ENCODE measurements at regions not wholly inside any gene's neighbourhood (a gene's known extent, or its start where the extent isn't known, plus 50 kb on each side); places are given as distances from the start of the nearest gene placed in this dataset.

DNA sequence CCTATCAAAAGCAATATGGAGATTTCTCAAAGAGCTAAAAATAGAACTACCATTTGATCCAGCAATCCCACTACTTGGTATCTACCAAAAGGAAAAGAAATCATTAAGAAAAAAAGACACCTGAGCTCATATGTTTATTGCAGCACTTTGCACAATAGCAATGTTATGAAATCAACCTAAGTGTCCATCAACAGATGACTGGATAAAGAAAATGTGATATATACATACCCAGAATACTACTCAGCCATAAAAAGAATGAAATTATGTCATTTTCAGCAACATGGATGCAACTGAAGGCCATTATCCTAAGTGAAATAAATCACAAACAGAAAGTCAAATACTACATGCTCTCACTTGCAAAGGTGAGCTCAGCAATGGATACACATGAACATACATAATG lies 1565.5 kb upstream of the RAG2 start:
- TF ChIP-seq EP300 (conservative IDR thresholded peaks at IDR 0.05; ENCODE audit: poor library complexity, severe bottlenecking) (no peak), POLR2AphosphoS5 (IDR thresholded peaks at IDR 0.05) (no peak), MXI1 (conservative IDR thresholded peaks at IDR 0.05; ENCODE audit: poor library complexity, severe bottlenecking) (no peak), TAF1 (IDR thresholded peaks at IDR 0.05; ENCODE audit: low read depth) (no peak), EZH2 (IDR thresholded peaks at IDR 0.05; ENCODE audit: borderline replicate concordance, insufficient read depth, low read length, poor library complexity, severe bottlenecking) (no peak), SMC3 (conservative IDR thresholded peaks at IDR 0.05; ENCODE audit: poor library complexity) (no peak)
- TF ChIP-seq, protein P1, sequence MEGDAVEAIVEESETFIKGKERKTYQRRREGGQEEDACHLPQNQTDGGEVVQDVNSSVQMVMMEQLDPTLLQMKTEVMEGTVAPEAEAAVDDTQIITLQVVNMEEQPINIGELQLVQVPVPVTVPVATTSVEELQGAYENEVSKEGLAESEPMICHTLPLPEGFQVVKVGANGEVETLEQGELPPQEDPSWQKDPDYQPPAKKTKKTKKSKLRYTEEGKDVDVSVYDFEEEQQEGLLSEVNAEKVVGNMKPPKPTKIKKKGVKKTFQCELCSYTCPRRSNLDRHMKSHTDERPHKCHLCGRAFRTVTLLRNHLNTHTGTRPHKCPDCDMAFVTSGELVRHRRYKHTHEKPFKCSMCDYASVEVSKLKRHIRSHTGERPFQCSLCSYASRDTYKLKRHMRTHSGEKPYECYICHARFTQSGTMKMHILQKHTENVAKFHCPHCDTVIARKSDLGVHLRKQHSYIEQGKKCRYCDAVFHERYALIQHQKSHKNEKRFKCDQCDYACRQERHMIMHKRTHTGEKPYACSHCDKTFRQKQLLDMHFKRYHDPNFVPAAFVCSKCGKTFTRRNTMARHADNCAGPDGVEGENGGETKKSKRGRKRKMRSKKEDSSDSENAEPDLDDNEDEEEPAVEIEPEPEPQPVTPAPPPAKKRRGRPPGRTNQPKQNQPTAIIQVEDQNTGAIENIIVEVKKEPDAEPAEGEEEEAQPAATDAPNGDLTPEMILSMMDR (IDR thresholded peaks at IDR 0.05; ENCODE audit: poor library complexity, severe bottlenecking), result no peak
